Ascending aorta (tissue), 2 donors: ENCODE measurements at regions not wholly inside any gene's neighbourhood (a gene's known extent, or its start where the extent isn't known, plus 50 kb on each side); places are given as distances from the start of the nearest gene placed in this dataset.

Experiments
- DNase-seq, 2 donors: peaks; one replicate each; pipeline ENCODE4 v3.0.0-alpha.2; 2019; ENCODE audit warnings: low spot score in 2 of 2
- H3K27ac ChIP-seq, 2 donors: fragments of 200-600 bp; sonication (generic); one replicate each; pipeline ENCODE4 v1.5.1; 2016 to 2017; ENCODE audit warnings: mild to moderate bottlenecking in 1 of 2
- H3K27me3 ChIP-seq: fragments of 200-600 bp; sonication (generic); one replicate; pipeline ENCODE4 v1.5.1; 2017
- H3K36me3 ChIP-seq, 2 donors: fragments of 200-600 bp; sonication (generic); one replicate each; pipeline ENCODE4 v1.5.1; 2016
- H3K4me1 ChIP-seq, 2 donors: fragments of 200-600 bp; sonication (generic); one replicate each; pipeline ENCODE4 v1.5.1; 2016 to 2017; ENCODE audit warnings: mild to moderate bottlenecking in 1 of 2
- H3K4me3 ChIP-seq, 2 donors: fragments of 200-600 bp; sonication (generic); one replicate each; pipeline ENCODE4 v1.5.1; 2016 to 2017; ENCODE audit warnings: mild to moderate bottlenecking in 1 of 2
- H3K9me3 ChIP-seq, 2 donors: fragments of 200-600 bp; sonication (generic); one replicate each; pipeline ENCODE4 v1.5.1; 2016
- intact Hi-C: fragments of 100-400 bp; cut with DNase I; formaldehyde crosslinking; loops from one replicate; pipeline ENCODE4 v1.15.1; 2023
- TF ChIP-seq, protein P1 (sequence below), 3 experiments: fragments of 200-600 bp in 2 of 3; fragments of 450-650 bp in 1 of 3; sonication (generic) in 2 of 3; IDR thresholded peaks; one replicate each; pipeline ENCODE4 v1.5.1; 2016 to 2019; ENCODE audit warnings: antibody characterized with exemption in 3 of 3, mild to moderate bottlenecking in 1 of 3, moderate library complexity in 1 of 3

DNA sequence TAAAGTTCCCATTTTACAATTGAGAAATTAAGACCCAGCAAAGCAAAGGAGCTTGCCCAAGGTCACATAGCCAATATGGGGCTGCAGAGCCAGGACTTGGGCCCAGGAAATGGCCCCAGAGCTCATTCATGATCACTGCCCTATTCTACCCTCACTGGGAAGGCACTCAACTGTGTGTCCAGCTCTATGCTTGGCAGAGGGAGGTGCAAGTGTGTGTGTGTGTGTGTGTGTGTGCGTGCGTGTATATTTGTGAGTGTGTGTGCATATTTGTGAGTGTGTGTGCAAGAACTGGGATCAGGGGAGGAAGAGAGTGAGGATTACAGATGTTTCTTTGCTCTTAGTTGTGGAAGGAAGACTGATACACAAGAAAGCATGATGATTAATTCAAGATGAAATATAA is 151.2 kb upstream of the CRY1 start:
- Histone ChIP-seq H3K27me3 (no peaks in the 10 kb centered on the region), H3K4me1 (no peaks in the 10 kb centered on the region), H3K4me3 (no peak overlapping the region), H3K9me3 (no peaks in the 10 kb centered on the region), H3K27ac (no peak overlapping the region), H3K36me3 (no peaks in the 10 kb centered on the region)
- TF ChIP-seq, protein P1, sequence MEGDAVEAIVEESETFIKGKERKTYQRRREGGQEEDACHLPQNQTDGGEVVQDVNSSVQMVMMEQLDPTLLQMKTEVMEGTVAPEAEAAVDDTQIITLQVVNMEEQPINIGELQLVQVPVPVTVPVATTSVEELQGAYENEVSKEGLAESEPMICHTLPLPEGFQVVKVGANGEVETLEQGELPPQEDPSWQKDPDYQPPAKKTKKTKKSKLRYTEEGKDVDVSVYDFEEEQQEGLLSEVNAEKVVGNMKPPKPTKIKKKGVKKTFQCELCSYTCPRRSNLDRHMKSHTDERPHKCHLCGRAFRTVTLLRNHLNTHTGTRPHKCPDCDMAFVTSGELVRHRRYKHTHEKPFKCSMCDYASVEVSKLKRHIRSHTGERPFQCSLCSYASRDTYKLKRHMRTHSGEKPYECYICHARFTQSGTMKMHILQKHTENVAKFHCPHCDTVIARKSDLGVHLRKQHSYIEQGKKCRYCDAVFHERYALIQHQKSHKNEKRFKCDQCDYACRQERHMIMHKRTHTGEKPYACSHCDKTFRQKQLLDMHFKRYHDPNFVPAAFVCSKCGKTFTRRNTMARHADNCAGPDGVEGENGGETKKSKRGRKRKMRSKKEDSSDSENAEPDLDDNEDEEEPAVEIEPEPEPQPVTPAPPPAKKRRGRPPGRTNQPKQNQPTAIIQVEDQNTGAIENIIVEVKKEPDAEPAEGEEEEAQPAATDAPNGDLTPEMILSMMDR (IDR thresholded peaks at IDR 0.05), result no peak
- DNase-seq, result no peak
- intact Hi-C loops, result no loop called here

DNA sequence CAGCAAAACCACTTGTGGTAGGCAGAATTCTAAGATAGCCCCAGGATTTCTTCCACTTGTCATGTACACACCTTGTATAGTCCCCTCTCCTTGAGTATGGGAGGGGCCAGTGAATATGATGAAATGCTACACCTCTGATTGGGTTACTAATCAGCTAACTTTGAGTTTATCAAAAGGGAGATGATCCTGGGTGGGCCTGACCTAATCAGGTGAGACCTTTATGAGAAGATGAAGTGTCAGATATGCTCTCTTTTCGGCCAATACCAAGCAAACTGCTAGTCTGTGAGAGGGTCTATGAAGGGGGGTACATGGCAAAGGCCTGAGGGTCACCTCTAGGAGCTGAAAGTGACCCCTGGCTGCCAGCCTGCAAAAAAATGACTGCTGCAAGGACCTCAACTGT is 154.3 kb upstream of the CRY1 start:
- H3K4me3 ChIP-seq, result no peak overlapping the region
- DNase-seq, result no peak
- H3K9me3 ChIP-seq, result no peaks in the 10 kb centered on the region
- no peak overlapping the region for H3K27ac ChIP-seq
- H3K27me3 ChIP-seq, result no peaks in the 10 kb centered on the region
- no peaks in the 10 kb centered on the region for H3K4me1 ChIP-seq
- H3K36me3 ChIP-seq, result no peaks in the 10 kb centered on the region
- TF ChIP-seq, protein P1 (IDR thresholded peaks at IDR 0.05), result no peak
- intact Hi-C loops, result no loop called here

DNA sequence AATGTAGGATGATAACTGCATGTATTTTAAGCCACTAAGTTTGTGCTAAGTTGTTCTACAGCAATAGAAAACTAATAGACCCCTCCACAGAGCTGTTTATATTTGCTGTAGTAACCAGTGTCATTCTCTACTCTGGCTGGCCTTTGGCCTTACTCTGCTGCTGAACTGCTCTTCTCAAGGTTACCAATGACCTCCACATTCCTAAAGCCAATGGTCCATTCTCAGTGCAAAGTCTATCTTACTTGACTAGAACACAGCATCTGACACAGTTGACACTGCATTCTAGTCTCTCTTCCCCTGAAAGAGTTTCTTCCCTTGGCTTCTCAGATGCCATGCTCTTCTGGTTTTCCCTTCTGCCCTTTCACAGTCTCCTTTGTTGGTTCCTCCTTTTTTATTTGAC is 154.8 kb upstream of the CRY1 start:
- Histone ChIP-seq H3K27ac (no peak overlapping the region), H3K4me1 (no peaks in the 10 kb centered on the region), H3K9me3 (no peaks in the 10 kb centered on the region), H3K4me3 (no peak overlapping the region), H3K36me3 (no peaks in the 10 kb centered on the region), H3K27me3 (no peaks in the 10 kb centered on the region)
- intact Hi-C loops, result no loop called here
- DNase-seq, result no peak
- TF ChIP-seq, protein P1 (IDR thresholded peaks at IDR 0.05), result no peak

DNA sequence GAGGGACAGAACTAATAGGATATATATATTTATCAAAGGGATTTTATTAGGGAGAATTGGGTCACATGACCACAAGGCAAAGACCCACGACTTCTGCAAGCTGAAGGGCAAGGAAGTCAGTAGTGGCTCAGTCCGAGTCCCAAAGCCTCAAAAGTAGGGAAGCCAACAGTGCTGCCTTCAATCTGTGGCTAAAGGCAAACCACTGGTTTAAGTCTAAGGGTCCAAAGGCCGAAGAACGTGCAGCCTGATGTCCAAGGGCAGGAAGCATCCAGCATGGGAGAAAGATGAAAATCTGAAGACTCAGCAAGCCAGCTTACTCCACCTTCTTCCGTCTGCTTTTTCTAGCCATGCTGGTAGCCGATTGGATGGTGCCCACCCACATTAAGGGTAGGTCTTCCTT is 157.9 kb upstream of the CRY1 start:
- Histone ChIP-seq H3K36me3 (no peaks in the 10 kb centered on the region), H3K27me3 (no peaks in the 10 kb centered on the region), H3K27ac (no peak overlapping the region), H3K4me1 (no peaks in the 10 kb centered on the region), H3K9me3 (no peaks in the 10 kb centered on the region), H3K4me3 (no peak overlapping the region)
- intact Hi-C loops, result no loop called here
- TF ChIP-seq, protein P1 (IDR thresholded peaks at IDR 0.05), result no peak
- no peak for DNase-seq

DNA sequence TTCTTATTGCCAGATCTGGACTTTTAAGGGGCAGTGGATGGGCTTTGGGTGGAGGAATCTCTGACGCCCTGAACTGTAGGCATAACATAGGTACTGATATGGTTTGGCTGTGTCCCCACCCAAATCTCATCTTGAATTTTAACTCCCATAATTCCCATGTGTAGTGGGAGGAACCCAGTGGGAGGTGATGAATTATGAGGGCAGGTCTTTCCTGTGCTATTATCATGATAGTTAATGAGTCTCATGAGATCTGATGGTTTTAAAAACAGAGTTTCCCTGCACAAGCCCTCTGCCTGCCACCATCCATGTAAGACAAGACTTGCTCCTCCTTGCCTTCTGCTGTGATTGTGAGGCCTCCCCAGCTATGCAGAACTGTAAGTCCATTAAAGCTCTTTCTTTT is 160.0 kb upstream of the CRY1 start:
- no peak for DNase-seq
- intact Hi-C loops, result no loop called here
- Histone ChIP-seq H3K27me3 (no peaks in the 10 kb centered on the region), H3K36me3 (no peaks in the 10 kb centered on the region), H3K27ac (no peak overlapping the region), H3K4me3 (no peak overlapping the region), H3K4me1 (no peaks in the 10 kb centered on the region), H3K9me3 (no peaks in the 10 kb centered on the region)
- TF ChIP-seq, protein P1 (IDR thresholded peaks at IDR 0.05), result no peak

DNA sequence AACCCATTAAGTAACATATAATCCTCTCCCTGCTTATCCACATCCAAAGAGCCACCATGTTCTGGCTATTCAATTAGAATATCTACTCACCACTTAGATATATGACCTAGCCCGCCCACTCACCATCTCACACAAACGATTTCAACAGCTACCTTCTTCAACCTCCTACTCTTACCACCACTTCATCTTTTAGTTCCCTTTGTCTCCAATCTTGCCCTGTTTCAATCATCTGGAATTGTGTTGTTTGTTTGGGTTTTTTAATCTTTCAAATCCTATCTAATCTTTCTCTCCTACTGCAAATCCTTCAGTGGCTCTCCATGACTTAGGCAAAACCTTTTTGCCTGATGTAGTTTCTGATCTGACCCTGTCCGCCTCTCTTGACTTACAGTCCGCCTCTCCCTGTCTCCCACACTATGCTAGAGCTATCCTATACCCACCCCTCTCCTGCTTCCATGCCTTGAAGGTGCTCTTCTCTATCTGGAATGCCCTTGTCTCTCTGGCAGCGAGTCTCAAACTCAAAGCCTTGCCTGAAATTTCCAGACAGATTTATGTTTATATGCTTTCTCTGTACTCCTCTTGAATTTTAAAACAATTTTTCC is 161.0 kb upstream of the CRY1 start:
- TF ChIP-seq, protein P1 (IDR thresholded peaks at IDR 0.05), result no peak
- H3K27ac ChIP-seq, result no peak overlapping the region
- intact Hi-C loops, result no loop called here
- no peaks in the 10 kb centered on the region for H3K9me3 ChIP-seq
- no peaks in the 10 kb centered on the region for H3K4me1 ChIP-seq
- H3K27me3 ChIP-seq, result no peaks in the 10 kb centered on the region
- H3K36me3 ChIP-seq, result no peaks in the 10 kb centered on the region
- DNase-seq, result no peak
- H3K4me3 ChIP-seq, result no peak overlapping the region
